ENCODE measurements at regions not wholly inside any gene's neighbourhood (a gene's known extent, or its start where the extent isn't known, plus 50 kb on each side); places are given as distances from the start of the nearest gene placed in this dataset.

GRCh38 chr20:59495166-59495565, 109.2 kb upstream of the PHACTR3 start:
- Mint-ChIP-seq H3K36me3 (ENCODE audit: low read depth, unreplicated experiment) (no peaks in the 10 kb centered on the region), H3K4me3 (ENCODE audit: unreplicated experiment) (no peak overlapping the region), H3K27ac (ENCODE audit: unreplicated experiment) (no peak overlapping the region), H3K9me3 (ENCODE audit: unreplicated experiment) (no peaks in the 10 kb centered on the region), H3K4me1 (ENCODE audit: unreplicated experiment) (no peaks in the 10 kb centered on the region), H3K27me3 (ENCODE audit: unreplicated experiment) (peaks cover 2% of the 10 kb centered on the region)
- DNase-seq (ENCODE audit: low spot score): no peak
- no peak for TF ChIP-seq CTCF (IDR thresholded peaks at IDR 0.05; ENCODE audit: unreplicated experiment)

GRCh38 chr20:59495894-59496510, 108.3 kb upstream of the PHACTR3 start:
- Mint-ChIP-seq H3K4me1 (ENCODE audit: unreplicated experiment) (no peaks in the 10 kb centered on the region), H3K27ac (ENCODE audit: unreplicated experiment) (no peak overlapping the region), H3K4me3 (ENCODE audit: unreplicated experiment) (no peak overlapping the region), H3K9me3 (ENCODE audit: unreplicated experiment) (no peaks in the 10 kb centered on the region), H3K27me3 (ENCODE audit: unreplicated experiment) (peaks cover 4% of the 10 kb centered on the region), H3K36me3 (ENCODE audit: low read depth, unreplicated experiment) (no peaks in the 10 kb centered on the region)
- TF ChIP-seq CTCF (IDR thresholded peaks at IDR 0.05; ENCODE audit: unreplicated experiment): peak; percentile 78
- DNase-seq (ENCODE audit: low spot score): peak; percentile 83

GRCh38 chr20:59498291-59498690, 106.0 kb upstream of the PHACTR3 start:
- H3K4me1 Mint-ChIP-seq (ENCODE audit: unreplicated experiment): no peaks in the 10 kb centered on the region
- peaks cover 4% of the 10 kb centered on the region for H3K27me3 Mint-ChIP-seq (ENCODE audit: unreplicated experiment)
- TF ChIP-seq CTCF (IDR thresholded peaks at IDR 0.05; ENCODE audit: unreplicated experiment): no peak

GRCh38 chr20:59499863-59500262, 104.5 kb upstream of the PHACTR3 start:
- no peak for DNase-seq (ENCODE audit: low spot score)
- no peaks in the 10 kb centered on the region for H3K9me3 Mint-ChIP-seq (ENCODE audit: unreplicated experiment)
- no peak for TF ChIP-seq CTCF (IDR thresholded peaks at IDR 0.05; ENCODE audit: unreplicated experiment)
- peaks cover 4% of the 10 kb centered on the region for H3K27me3 Mint-ChIP-seq (ENCODE audit: unreplicated experiment)
- no peaks in the 10 kb centered on the region for H3K36me3 Mint-ChIP-seq (ENCODE audit: low read depth, unreplicated experiment)
- H3K27ac Mint-ChIP-seq (ENCODE audit: unreplicated experiment): no peak overlapping the region
- H3K4me3 Mint-ChIP-seq (ENCODE audit: unreplicated experiment): no peak overlapping the region
- H3K4me1 Mint-ChIP-seq (ENCODE audit: unreplicated experiment): no peaks in the 10 kb centered on the region

More at GRCh38 chr20:59498291-59498690, 106.0 kb upstream of the PHACTR3 start:
- Mint-ChIP-seq H3K36me3 (ENCODE audit: low read depth, unreplicated experiment) (no peaks in the 10 kb centered on the region), H3K4me3 (ENCODE audit: unreplicated experiment) (no peak overlapping the region), H3K27ac (ENCODE audit: unreplicated experiment) (no peak overlapping the region), H3K9me3 (ENCODE audit: unreplicated experiment) (no peaks in the 10 kb centered on the region)
- no peak for DNase-seq (ENCODE audit: low spot score)

GRCh38 chr20:59508729-59509128, 95.6 kb upstream of the PHACTR3 start:
- TF ChIP-seq CTCF (IDR thresholded peaks at IDR 0.05; ENCODE audit: unreplicated experiment): no peak
- H3K27me3 Mint-ChIP-seq (ENCODE audit: unreplicated experiment): no peaks in the 10 kb centered on the region
- H3K4me3 Mint-ChIP-seq (ENCODE audit: unreplicated experiment): no peak overlapping the region
- no peaks in the 10 kb centered on the region for H3K4me1 Mint-ChIP-seq (ENCODE audit: unreplicated experiment)
- DNase-seq (ENCODE audit: low spot score): no peak
- H3K27ac Mint-ChIP-seq (ENCODE audit: unreplicated experiment): no peak overlapping the region
- no peaks in the 10 kb centered on the region for H3K36me3 Mint-ChIP-seq (ENCODE audit: low read depth, unreplicated experiment)
- no peaks in the 10 kb centered on the region for H3K9me3 Mint-ChIP-seq (ENCODE audit: unreplicated experiment)
